ENCODE measurements at regions not wholly inside any gene's neighbourhood (a gene's known extent, or its start where the extent isn't known, plus 50 kb on each side); places are given as distances from the start of the nearest gene placed in this dataset.

- TF ChIP-seq CTCF (IDR thresholded peaks at IDR 0.05; ENCODE audit: low read depth, low read length), result no peak
- TF ChIP-seq EZH2phosphoT487 (IDR thresholded peaks at IDR 0.05; ENCODE audit: low read depth), result no peak
Measured at GRCh38 chr2:47650001-47650535, 79.3 kb upstream of the KCNK12 start.
